Upper lobe of left lung (tissue), 6 donors: ENCODE measurements at regions not wholly inside any gene's neighbourhood (a gene's known extent, or its start where the extent isn't known, plus 50 kb on each side); places are given as distances from the start of the nearest gene placed in this dataset.

ENCODE experiments used
- ATAC-seq, 2 donors: fragments of 200-7000 bp; cut with Tn5 transposase; one replicate each; pipeline ENCODE4 v1.9.1; 2022; ENCODE audit warnings: mild to moderate bottlenecking in 2 of 2, moderate library complexity in 2 of 2; ENCODE audit not compliant: low FRiP score in 2 of 2
- DNase-seq, 2 donors: peaks; one replicate each; pipeline ENCODE4 v3.0.0-alpha.2; 2019 to 2020
- H3K27ac ChIP-seq, 4 donors: fragments of 200-600 bp; sonication (generic); one replicate each; pipeline ENCODE4 v1.5.1; 2016 to 2019
- H3K27me3 ChIP-seq, 4 donors: fragments of 200-600 bp; sonication (generic); one replicate each; pipeline ENCODE4 v1.5.1; 2017 to 2019
- H3K36me3 ChIP-seq, 4 donors: fragments of 200-600 bp; sonication (generic); one replicate each; pipeline ENCODE4 v1.5.1; 2016 to 2019
- H3K4me1 ChIP-seq, 4 donors: fragments of 200-600 bp; sonication (generic); one replicate each; pipeline ENCODE4 v1.5.1; 2018 to 2019
- H3K4me3 ChIP-seq, 4 donors: fragments of 200-600 bp; sonication (generic); one replicate each; pipeline ENCODE4 v1.5.1; 2017 to 2019; ENCODE audit warnings: mild to moderate bottlenecking in 2 of 4, moderate library complexity in 1 of 4
- H3K9me3 ChIP-seq, 4 donors: fragments of 200-600 bp; sonication (generic); one replicate each; pipeline ENCODE4 v1.5.1; 2018 to 2019
- EP300 ChIP-seq, 4 donors: sonication (generic); formaldehyde crosslinking; IDR thresholded peaks; one replicate each; pipeline ENCODE4 v1.5.1; 2017; ENCODE audit warnings: antibody characterized with exemption in 4 of 4, control low read depth in 2 of 4
- POLR2A ChIP-seq, 4 donors: fragments of 450-650 bp; IDR thresholded peaks; one replicate each; pipeline ENCODE4 v1.5.1; 2016 to 2017; ENCODE audit warnings: antibody characterized with exemption in 4 of 4, mild to moderate bottlenecking in 2 of 4
- POLR2AphosphoS5 ChIP-seq, 2 donors: sonication (generic); formaldehyde crosslinking; IDR thresholded peaks; one replicate each; pipeline ENCODE4 v1.5.1; 2017; ENCODE audit warnings: antibody characterized with exemption in 2 of 2
- WGBS, 2 donors: methylation state at CpG; one replicate each; pipeline ENCODE4 v1.1.5; 2017 to 2018; 5-methylcytosine and 5-hydroxymethylcytosine counted together
- TF ChIP-seq, protein P1 (sequence below), 6 experiments: fragments of 450-650 bp in 4 of 6; fragments of 200-600 bp in 2 of 6; sonication (generic) in 2 of 6; IDR thresholded peaks; one replicate each; pipeline ENCODE4 v1.5.1; 2016 to 2019; ENCODE audit warnings: antibody characterized with exemption in 6 of 6
- donor health status: DM: no; HTN: no; CAD: no; lungs with moderate emphysema.
- donor health status: DM: no; HTN: yes; CAD: no; lungs with severe emphysema.

DNA sequence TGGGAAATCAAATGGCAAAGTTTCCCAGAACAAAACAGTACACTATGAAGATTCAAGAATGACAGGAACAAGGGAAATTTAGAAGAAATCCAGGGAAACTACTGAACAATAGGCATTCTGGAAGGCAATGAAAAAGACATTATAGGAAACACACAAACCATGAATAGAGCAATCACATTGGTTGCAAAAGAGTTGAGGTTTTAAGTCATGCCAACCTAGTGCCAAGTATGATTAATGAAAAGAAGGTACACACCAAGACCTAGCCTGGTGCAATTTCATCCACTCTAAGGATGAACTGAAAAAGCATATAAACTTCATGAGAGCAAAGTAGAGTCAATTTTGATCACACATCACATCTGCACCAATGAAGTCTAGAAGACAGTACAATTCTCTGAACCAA is 326.9 kb downstream of the PDHA2 start:
- Histone ChIP-seq H3K27me3 (no peaks in the 10 kb centered on the region), H3K27ac (no peak overlapping the region), H3K36me3 (no peaks in the 10 kb centered on the region), H3K9me3 (no peaks in the 10 kb centered on the region), H3K4me1 (no peaks in the 10 kb centered on the region), H3K4me3 (no peak overlapping the region)
- TF ChIP-seq POLR2A (IDR thresholded peaks at IDR 0.05) (no peak), EP300 (IDR thresholded peaks at IDR 0.05) (no peak), POLR2AphosphoS5 (IDR thresholded peaks at IDR 0.05) (no peak)
- TF ChIP-seq, protein P1, sequence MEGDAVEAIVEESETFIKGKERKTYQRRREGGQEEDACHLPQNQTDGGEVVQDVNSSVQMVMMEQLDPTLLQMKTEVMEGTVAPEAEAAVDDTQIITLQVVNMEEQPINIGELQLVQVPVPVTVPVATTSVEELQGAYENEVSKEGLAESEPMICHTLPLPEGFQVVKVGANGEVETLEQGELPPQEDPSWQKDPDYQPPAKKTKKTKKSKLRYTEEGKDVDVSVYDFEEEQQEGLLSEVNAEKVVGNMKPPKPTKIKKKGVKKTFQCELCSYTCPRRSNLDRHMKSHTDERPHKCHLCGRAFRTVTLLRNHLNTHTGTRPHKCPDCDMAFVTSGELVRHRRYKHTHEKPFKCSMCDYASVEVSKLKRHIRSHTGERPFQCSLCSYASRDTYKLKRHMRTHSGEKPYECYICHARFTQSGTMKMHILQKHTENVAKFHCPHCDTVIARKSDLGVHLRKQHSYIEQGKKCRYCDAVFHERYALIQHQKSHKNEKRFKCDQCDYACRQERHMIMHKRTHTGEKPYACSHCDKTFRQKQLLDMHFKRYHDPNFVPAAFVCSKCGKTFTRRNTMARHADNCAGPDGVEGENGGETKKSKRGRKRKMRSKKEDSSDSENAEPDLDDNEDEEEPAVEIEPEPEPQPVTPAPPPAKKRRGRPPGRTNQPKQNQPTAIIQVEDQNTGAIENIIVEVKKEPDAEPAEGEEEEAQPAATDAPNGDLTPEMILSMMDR (IDR thresholded peaks at IDR 0.05), result no peak
- DNase-seq (no peak), ATAC-seq (no peak)

DNA sequence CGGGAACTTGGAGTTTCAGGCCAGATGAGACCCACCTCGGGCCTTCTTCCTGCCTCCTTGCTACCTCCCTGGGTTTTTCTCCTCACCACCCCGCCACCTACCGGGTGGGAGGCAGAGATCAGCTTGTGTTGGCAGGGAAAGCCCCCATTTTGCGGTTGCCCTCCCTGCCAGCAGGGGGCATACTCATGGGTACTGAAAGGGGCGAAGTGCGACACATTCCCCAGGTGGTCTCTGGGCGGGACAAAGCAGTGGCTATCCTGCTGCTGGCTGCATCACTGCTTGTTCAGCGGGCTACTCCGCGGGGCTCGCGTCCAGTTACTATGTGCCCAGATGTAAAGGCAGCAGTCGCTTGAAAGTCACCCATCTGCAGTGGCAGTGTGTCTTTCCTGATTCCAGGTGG is 330.3 kb downstream of the PDHA2 start:
- Histone ChIP-seq H3K9me3 (no peaks in the 10 kb centered on the region), H3K4me1 (no peaks in the 10 kb centered on the region), H3K27me3 (no peaks in the 10 kb centered on the region), H3K36me3 (no peaks in the 10 kb centered on the region), H3K4me3 (no peak overlapping the region), H3K27ac (no peak overlapping the region)
- 92 to 97% methylated on average over 5 to 14 of the region's 14 CpGs for WGBS, 2 donors
- DNase-seq (peak in 1 of 2 donors; percentile 44), ATAC-seq (no peak)
- TF ChIP-seq, protein P1 (IDR thresholded peaks at IDR 0.05), result no peak
- TF ChIP-seq POLR2AphosphoS5 (IDR thresholded peaks at IDR 0.05) (no peak), POLR2A (IDR thresholded peaks at IDR 0.05) (no peak), EP300 (IDR thresholded peaks at IDR 0.05) (no peak)

DNA sequence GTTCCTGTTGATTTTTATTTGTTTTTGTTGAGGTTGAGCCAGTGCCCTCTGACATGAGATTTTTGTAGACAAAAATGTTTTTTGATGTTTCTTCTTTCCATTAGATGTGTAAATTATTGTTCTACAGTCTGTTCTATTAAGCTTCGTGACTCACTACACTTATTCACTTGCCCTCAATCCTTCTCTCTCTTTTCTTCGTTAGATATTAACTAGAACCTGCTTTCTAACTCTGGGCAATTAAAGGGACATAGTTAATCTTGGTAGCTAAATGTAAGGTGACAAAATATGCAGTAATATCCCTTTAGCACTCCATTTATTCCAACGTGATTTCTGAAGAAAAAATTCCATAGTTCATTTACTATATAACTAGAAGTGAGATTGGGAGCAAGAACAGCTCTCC is 333.9 kb downstream of the PDHA2 start:
- Histone ChIP-seq H3K36me3 (no peaks in the 10 kb centered on the region), H3K27ac (no peak overlapping the region), H3K4me3 (no peak overlapping the region), H3K4me1 (no peaks in the 10 kb centered on the region), H3K27me3 (no peaks in the 10 kb centered on the region), H3K9me3 (no peaks in the 10 kb centered on the region)
- WGBS, 2 donors, result 65 to 67% methylated on average over 3 of the region's 3 CpGs
- no peak for DNase-seq
- ATAC-seq, result no peak
- TF ChIP-seq POLR2A (IDR thresholded peaks at IDR 0.05), result no peak
- TF ChIP-seq EP300 (IDR thresholded peaks at IDR 0.05), result no peak
- TF ChIP-seq POLR2AphosphoS5 (IDR thresholded peaks at IDR 0.05), result no peak
- TF ChIP-seq, protein P1 (IDR thresholded peaks at IDR 0.05), result no peak

DNA sequence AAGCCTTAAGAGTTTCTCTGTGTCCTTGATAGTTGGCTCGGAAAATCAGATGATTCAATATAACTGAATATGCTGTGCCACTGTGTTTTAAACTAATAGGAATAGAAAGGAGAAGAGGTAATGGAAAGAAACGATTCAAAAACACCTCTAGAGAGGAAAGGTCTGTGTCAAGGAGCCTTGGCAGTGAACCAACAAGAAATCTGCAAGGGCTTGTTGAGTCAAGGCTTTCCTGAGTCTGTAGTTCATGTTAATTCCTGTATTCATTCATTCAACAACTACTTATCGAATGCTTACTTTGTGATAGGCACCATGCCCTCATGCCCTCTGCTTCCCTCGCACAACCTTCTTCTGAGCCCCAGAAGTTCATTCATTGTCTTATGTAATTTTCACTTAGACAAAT is 336.0 kb downstream of the PDHA2 start:
- ATAC-seq (no peak), DNase-seq (no peak)
- TF ChIP-seq POLR2A (IDR thresholded peaks at IDR 0.05), result no peak
- TF ChIP-seq, protein P1 (IDR thresholded peaks at IDR 0.05), result no peak
- no peak for TF ChIP-seq EP300 (IDR thresholded peaks at IDR 0.05)
- TF ChIP-seq POLR2AphosphoS5 (IDR thresholded peaks at IDR 0.05), result no peak
- H3K36me3 ChIP-seq, result no peaks in the 10 kb centered on the region
- H3K27me3 ChIP-seq, result no peaks in the 10 kb centered on the region
- 39 to 40% methylated on average over 4 of the region's 4 CpGs for WGBS, 2 donors
- no peaks in the 10 kb centered on the region for H3K4me1 ChIP-seq
- H3K4me3 ChIP-seq, result no peak overlapping the region
- H3K27ac ChIP-seq, result no peak overlapping the region
- no peaks in the 10 kb centered on the region for H3K9me3 ChIP-seq

DNA sequence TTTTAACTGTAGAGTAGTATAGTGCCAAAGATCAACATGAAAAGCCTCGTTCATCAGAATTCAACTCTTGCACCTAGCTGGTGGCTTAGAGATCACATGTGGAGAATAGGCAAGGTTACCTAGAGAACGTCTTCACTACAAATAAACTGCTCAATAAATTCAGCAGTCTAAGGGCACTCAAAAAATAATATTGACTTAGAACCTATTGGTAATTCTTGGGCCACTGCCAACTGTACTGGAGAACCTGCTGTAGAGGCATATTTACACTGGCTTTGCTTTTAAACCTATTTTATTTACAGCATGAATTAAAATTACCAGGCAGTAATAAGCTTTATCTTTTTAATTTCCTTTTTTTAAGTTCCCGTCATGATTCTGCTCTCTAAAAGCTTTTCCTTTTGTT is 343.7 kb downstream of the PDHA2 start:
- Histone ChIP-seq H3K4me1 (no peaks in the 10 kb centered on the region), H3K27ac (no peak overlapping the region), H3K4me3 (no peak overlapping the region), H3K36me3 (no peaks in the 10 kb centered on the region), H3K27me3 (no peaks in the 10 kb centered on the region), H3K9me3 (no peaks in the 10 kb centered on the region)
- WGBS, 2 donors, result 52 to 63% methylated on average over 3 of the region's 3 CpGs
- ATAC-seq, result no peak
- DNase-seq, result no peak
- TF ChIP-seq POLR2AphosphoS5 (IDR thresholded peaks at IDR 0.05) (no peak), EP300 (IDR thresholded peaks at IDR 0.05) (no peak), POLR2A (IDR thresholded peaks at IDR 0.05) (no peak)
- TF ChIP-seq, protein P1 (IDR thresholded peaks at IDR 0.05), result no peak
